GM18858 (cell line): ENCODE measurements at regions not wholly inside any gene's neighbourhood (a gene's known extent, or its start where the extent isn't known, plus 50 kb on each side); places are given as distances from the start of the nearest gene placed in this dataset.

Experiments used
- ATAC-seq: cut with Tn5 transposase; IDR thresholded peaks from one replicate; pipeline ENCODE4 v1.9.1; 2021; ENCODE audit not compliant: unreplicated experiment

DNA sequence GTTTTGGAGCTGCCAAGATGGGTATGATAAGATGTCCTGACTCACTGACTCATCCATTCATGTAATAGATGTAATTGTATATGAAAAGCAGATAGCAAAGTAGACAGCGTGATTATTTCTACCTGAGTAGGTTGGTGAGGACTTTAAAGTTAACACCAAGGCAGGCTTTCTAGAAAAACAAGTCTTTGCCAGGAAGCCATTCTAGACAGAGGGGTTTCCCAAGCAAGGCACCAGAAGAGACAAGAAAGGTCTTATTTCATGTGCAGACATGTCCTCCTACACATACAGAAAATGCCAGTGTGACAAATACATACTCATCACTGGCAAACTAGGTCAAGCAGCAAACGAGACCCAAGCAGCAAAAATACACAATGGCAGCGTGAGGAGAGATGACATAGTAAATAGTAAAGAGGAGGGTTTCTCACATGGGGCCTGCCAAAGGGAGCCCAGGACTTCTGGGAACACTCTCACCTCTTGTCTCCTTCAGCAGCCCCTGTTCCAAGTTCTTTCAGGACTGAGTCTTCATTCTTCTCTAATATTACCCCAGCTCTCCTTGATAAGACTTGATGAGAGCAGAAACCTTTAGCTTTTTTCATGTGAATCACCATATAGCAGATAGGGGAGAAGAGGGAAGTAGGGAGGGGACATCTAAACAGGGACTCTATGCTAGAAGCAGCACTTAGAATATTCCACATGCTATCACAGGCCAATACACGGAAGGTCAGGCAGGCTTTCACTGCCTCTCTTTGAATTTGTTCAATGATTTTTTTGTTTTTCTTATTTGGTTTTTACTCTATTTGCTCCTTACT lies 114.6 kb upstream of the ATP1B1 start:
- ATAC-seq: no peak

DNA sequence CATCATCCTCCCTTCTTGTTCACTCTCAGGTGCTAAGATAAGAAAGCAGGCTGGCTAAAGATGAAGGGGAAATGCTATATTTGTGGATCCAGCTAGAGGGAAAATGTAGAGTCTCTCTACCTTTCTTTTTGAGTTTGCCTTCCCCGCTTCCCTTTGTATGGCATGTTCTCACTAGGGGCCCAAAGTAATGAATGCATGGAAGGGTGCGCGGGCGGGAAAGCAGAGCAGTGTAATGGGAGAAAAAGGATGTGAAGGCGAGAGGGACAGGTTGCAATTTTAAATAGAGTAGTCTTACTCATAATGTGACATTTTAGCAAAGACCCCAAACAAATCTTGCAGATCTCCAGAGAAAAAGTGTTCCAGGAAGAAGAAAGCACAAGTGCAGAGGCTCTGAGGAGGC lies 105.1 kb upstream of the ATP1B1 start:
- no peak for ATAC-seq

DNA sequence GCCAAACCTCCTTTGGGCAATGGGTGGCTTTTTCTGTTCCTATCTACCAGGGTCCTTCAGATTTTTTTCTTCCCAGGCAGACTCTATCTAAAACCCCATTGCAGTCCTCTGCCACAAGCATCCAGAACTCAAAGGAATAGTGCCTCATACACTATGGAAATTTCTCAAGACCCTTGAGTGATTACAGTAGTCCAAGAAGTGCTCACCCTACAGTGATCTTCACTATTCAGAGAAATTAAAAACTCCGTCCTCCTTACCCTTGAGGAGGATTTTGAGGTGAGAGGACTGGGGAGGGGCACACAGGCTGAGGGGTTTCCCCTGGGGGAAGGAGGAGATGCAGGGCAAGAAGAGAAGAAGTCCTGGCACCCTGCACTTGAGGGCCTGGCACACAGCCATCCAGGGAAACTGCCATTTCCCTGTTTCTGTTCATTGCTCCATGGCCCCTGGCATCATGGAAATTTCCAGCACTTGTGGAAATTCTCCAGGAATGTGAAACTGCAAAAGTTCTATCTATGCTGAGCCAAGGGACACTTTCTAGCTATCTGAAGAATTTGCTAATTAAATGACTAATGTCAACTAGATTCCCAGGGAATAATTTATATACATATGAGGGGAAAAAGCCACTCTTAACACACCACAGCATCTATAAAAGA lies 102.5 kb upstream of the ATP1B1 start:
- no peak for ATAC-seq

DNA sequence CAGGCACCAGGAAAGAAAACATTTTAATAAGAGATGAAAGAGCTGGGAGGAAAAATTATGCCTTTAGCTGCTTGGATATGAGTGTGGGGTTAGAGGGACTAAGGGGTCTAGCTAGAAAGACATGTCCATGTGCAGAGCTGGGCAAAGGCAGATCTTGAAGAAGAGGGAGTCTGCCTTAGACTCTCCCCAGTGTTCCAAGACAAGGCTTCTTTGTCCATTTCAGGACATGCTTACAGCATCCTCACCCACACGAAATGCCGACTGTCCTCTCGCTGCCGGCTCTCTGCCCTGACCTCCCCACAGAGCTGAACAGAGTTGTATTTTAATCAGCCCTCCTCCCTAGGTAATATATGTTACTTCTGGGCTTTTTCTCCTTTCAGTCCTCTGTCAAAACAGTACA lies 100.7 kb upstream of the ATP1B1 start:
- ATAC-seq: no peak

DNA sequence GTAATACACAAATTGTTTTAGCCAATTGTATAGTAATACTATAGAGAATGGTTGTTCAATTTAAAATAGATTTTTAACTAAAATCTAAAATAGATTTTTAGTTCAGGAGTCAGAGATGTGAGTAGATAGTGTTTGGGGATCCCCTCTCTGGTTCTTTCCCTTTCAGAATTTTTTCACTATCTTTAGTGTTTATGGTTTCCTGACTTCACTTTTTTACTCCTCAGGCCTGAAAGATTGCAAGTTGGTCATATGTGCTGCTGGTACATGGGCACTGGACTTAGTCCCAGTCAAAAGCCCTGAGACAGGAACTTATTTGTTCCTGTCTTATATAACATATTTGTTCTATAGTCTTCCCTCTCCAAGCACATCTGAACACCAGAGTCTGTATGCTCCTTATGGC lies 96.8 kb upstream of the ATP1B1 start:
- ATAC-seq: no peak

DNA sequence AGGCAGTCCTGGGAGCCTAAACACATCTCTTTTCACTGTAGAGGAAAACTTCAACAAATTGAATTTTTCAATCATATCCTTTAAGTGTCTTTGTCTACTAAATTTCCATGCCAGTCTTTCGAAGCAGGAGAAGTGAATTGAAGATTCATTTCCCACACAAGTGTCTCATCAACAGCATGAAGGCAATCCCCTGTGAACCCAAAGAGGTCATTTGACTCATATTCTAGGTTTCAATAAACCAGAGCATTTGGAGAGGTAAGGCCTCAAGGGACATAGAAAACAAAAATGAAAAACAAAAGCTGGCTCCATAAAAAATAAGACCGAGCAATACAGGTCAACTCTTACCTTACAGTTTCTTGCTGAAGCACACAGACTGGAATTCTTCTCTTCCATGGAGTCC lies 94.1 kb upstream of the ATP1B1 start:
- ATAC-seq: peak; percentile 70

DNA sequence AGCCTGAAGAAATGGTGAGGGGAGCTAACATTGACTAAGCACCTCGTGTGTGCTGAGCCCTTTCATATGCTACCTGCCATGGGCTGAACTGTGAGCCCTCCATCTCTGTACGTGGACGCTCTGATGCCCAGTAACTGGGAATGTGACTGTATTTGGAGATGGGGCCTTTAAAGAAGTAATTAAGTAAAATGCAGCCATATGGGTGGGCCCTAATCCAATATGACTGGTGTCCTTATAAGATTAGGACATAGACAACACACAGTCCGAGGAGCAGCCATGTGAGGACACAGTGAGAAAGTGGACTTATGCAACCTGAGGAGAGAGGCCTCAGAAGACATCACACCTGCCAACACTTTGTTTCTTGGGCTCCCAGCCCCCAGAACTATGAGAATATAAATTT lies 92.7 kb upstream of the ATP1B1 start:
- ATAC-seq: no peak

DNA sequence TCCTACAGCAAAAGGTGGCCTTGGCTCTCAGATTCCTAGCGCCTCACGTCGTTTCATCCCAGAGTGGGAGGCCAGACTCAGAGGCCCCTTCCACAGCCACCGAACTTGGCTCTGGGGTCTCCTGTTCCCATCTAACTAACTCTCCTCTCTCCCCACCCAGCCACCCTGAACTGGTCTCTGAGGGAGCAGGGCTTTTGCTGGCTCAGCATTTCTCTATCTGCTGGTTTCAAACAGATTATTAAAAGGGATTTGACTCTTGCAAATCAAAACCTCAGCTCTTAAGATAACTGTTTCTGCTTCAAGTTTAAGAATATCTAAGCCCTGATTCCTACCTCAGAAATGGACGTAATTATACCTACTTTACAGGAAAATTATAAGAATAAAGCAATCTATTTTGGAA lies 91.0 kb upstream of the ATP1B1 start:
- ATAC-seq: no peak

DNA sequence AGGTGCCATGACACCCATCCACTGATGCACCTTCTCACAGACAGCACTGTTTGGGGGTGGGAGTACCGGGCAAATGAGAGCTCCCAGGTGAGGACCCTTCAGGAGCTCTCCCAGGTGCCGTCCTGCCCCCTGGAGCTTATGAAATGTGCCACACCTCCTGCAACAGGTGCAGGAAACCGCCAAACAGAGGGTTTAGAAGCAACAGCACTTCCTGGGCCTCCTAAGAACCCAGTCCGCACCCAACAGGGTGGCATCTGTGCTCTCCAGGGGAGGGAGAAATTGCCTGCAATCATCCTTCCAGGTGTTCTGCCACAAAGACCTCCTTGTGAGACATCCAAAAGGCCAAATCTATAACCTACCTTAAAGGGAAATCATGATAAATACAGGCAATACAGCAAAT lies 87.7 kb upstream of the ATP1B1 start:
- no peak for ATAC-seq

DNA sequence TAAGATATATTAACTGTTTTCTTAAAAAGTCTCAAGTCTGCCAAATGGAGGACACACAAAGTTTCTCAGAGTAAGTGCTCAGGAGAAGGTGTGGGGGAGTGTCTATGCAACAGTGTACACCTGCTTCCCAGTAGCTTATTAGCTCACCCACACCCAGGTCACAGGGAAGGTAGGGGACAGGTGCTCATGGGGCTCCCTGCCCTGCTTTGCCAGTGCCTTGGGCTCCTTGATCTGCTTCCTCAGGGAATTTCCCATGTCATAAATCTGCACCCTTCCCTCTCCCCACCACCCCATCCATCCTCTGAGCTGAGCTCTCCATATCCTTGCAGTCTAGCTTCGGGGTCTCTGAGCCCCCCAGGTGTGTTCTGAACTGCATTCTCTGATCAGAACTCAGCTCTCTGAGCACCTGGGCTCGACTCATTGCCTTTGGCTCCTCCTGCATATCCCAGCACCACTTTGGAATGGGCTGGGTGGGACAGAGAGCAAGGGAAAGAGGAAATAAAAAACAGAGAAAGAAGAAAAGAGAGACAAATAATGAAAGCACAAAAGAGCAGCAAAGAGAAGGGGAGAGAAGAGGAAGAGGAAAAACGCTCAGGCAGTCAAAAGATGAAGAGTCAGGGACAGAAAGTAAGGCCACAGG lies 87.0 kb upstream of the ATP1B1 start:
- ATAC-seq: no peak

DNA sequence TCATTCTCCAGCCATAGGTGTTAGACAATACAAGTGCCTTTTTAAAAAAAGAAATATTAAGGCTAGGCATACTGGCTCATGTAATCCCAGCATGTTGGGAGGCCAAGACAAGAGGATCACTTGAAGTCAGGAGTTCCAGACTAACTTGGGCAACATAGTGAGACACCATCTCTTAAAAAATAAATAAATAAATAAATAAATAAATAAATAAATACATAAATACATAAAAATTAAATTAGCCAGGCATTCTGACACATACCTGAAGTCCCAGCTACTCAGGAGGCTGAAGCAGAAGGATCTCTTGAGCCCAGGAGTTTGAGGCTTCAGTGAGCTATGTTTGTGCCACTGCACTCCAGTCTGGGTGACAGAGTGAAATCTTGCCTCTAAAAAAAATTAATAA lies 85.8 kb upstream of the ATP1B1 start:
- no peak for ATAC-seq

DNA sequence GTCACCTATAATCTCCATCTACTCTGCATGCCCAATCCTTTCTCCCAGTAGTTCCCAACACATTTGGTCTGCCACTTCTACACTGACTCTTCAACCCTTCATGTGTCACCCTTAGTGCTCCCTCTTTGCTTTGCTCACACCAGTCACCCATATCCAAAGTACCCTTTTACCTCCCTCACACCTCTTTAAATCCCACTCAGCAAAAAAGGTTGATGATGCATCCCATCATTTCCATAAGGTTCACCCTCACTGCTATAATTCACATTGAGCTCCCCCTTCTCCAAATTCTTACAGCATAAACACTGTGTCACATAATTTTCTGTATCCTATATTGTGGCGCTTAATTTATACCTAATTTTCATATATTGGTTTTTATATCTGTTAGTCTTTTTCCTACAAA lies 83.8 kb upstream of the ATP1B1 start:
- no peak for ATAC-seq

DNA sequence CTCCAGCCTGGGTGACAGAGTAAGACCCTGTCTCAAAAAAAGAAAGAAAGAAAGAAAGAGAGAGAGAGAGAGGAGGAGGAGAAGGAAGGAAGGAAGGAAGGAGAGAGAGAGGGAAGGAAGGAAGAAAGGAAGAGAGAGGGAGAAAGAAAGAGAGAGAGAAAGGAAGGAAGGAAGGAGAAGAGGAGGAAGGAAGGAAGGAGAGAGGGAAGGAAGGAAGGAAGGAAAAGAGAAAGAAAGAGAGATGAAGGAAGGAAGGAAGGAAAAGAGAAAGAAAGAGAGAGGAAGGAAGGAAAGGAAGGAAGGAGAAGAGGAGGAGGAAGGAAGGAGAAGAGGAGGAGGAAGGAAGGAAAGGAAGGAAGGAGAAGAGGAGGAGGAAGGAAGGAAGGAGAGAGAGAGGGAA lies 82.2 kb upstream of the ATP1B1 start:
- no peak for ATAC-seq

DNA sequence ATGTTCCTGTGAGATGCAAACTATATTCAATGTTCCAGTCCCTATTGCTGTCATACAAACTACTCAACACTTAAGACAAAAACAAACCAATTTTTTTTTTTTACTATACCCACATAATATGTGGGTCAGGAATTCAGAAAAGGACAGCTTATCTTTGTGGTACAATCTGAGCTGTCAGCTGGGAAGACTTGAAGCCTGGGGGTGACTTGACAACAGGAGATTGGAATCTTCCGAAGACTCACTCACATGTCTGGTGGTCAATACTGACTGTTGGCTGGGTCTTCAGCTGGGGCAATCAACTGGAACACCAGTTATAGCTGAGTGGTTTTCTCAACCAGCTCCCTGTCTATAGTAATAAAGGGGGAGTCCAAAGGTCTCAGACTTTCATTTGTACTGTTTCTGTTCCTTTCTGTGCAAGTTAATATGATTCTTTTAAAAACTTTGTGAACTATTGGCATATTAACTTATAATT lies 81.7 kb upstream of the ATP1B1 start:
- ATAC-seq: peak; percentile 90

DNA sequence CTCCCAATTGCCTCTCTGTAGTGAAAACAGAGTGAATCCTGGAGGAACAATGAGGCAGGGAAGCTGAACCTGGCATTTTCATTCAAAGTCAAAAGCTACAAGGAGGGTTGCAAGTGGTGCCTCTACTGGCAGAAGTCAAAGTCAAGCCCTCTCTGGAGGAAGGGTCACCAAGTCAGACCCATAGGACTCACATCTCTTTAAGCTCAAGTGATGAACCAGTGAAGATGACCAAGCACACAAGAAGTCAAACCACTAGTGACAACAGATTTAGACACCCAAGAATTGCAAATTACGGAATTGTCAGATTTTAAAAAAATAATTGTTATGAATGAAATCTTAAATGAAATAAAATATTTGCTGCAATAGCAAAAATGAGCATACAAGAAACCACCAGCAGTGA lies 81.1 kb upstream of the ATP1B1 start:
- ATAC-seq: peak; percentile 8

DNA sequence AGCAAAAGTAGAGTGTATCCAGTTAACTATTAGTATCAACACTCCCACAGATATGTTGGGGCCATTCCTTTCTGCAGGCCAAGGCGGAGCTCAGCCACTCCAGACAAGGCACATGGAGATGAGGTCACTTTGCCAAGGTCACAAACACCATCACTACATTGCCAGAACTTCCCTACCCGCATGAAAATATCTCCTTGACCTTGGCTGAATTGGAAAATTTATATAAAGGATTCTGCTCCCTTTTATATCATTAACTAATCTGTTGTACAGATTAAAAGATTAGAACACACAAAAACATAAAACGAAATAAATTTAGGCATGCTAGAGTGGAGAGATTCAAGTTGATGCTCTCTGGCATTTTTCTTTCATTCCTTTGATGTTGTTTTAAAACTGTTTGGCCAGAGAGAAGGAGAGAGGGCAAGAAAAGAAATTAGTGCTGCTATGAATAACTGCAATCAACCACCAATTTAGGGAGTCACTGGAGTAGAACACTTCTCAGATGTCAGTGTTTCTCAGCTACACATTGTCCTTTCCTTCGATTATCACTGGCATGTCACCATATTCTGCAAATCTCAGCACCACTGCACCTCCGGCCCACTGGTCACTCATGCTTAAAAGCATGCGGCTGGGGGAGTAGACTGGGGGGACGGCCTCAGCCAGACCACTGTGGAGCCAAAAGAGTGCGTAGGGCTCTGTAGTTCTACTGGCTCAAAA lies 78.7 kb upstream of the ATP1B1 start:
- ATAC-seq: no peak

DNA sequence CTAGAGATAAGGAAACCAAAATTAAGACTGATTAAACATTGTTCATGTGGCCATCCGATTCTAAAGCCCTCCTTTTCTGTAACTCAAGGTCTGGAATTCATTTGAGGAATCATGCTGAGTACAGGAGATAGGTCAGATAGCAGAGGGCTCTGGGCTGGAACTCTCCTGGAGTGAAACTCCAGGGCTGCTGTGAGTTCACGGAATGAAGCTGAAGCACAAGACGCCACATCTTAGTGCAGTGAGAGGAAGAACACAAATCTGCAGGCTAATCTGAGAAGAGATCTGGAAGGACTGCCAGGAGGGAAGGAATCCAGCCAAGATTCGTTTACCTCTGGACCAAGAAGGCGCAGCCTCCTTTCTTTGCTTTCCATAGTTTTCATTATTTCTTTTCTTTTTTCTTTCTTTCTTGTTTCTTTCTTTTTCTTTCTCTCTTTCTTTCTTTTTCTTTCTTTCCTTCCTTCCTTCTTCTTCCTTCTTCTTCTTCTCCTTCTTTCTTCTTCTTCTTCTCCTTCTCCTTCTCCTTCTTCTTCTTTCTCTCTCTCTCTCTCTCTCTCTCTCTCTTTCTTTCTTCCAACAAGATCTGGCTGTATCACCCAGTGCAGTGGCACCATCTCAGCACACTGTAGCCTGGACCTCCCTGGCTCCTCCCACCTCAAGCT lies 74.8 kb upstream of the ATP1B1 start:
- no peak for ATAC-seq

DNA sequence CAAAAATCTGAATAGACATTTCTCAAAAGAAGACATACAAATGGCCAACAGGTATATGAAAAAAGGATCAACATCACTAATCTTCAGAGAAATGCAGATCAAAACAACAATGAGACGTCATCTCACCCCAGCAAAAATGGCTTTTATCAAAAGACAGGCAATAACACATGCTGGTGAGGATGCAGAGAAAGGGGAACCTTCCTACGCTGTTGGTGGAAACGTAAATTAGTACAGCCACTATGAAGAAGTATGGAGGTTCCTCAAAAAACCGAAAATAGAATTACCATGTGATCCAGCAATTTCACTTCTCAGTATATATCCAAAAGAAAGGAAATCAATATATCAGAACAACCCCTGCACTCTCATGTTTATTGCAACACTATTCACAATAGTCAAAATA lies 65.1 kb upstream of the ATP1B1 start:
- no peak for ATAC-seq

DNA sequence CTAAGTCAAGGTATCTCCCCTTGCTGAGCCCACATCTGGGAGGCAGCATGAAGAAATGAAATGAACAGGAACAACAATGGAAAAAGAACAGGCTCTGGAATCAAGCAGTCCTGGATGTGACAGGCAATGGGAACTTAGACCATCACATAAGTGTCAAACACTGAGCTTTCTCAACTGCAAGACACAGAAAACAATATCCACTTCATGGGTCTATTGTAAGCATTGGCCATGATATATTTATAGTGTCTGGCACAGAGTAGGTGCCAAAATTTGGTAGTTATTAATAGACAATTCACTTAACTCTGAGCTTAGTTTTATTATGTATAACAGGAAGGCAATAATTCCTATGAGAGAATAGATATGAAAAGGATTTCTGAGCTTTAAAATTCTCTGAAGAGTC lies 64.1 kb upstream of the ATP1B1 start:
- ATAC-seq: no peak

DNA sequence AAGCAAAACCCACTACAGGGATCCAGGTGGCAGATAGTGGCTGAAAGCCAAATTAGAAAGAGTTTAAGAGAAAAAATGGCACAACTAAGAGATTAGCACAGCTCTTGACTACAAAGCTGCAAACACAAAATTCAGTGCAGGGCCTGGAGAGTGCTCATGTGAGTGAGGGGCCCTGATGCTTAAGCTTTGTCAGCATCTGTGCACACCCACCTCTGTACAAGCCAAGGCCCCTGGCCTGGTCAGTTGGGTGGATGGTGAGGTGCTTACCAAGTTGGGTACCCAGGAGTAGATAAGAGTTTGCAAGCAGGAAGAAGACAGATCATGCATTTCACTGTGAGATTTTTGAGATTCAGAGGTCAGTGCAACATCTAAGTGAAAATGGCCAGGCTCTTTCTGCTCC lies 62.7 kb upstream of the ATP1B1 start:
- no peak for ATAC-seq

DNA sequence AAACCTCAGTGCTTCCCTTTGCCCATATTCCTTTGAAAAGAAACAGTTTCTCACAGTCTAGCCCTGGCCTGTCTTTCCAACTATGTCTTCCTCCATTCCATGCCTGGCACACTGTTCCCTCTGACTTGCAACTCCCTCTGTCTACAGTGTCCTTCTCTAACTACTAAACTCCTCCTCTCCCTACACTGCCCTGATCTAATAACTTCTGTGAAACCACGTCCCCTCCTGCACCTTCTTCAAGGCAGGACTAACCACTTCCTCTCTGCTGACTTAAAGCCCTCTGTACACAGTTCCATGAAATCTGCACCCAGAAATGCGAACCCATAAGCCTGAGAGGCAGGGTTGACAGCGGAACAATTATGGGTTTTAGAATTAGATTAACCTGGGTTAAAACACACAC lies 62.2 kb upstream of the ATP1B1 start:
- ATAC-seq: peak; percentile 97
